Neutrophil (primary cell): ENCODE measurements at regions not wholly inside any gene's neighbourhood (a gene's known extent, or its start where the extent isn't known, plus 50 kb on each side); places are given as distances from the start of the nearest gene placed in this dataset.
"Not testable (repeated sequence)": the region's sequence is repeated elsewhere in the genome, so short reads cannot be mapped to it uniquely, and the experiment has no call there.

Experiments used
- H3K27ac ChIP-seq: fragments of 200-600 bp; sonication (generic); 2 replicates; pipeline ENCODE4 v1.5.1; 2016; ENCODE audit warnings: mild to moderate bottlenecking, moderate library complexity
- H3K27me3 ChIP-seq: fragments of 200-600 bp; sonication (generic); 2 replicates; pipeline ENCODE4 v1.6.0; 2016; ENCODE audit warnings: mild to moderate bottlenecking
- H3K36me3 ChIP-seq: fragments of 200-600 bp; sonication (generic); 2 replicates; pipeline ENCODE4 v1.5.1; 2017
- H3K4me1 ChIP-seq, 2 experiments: fragments of 200-600 bp in 1 of 2; sonication (generic) in 1 of 2; 1 replicate in 1 of 2; 2 replicates in 1 of 2; pipeline versions ENCODE4 v1.5.1 to v1.6.1; 2013 to 2016; ENCODE audit warnings: low read depth in 1 of 2, low read length in 1 of 2, mild to moderate bottlenecking in 1 of 2, moderate library complexity in 1 of 2; ENCODE audit not compliant: control insufficient read depth in 1 of 2, insufficient read depth in 1 of 2
- H3K4me3 ChIP-seq, 2 experiments: fragments of 200-600 bp in 1 of 2; sonication (generic) in 1 of 2; 1 replicate in 1 of 2; 2 replicates in 1 of 2; pipeline ENCODE4 v1.5.1; 2013 to 2016; ENCODE audit warnings: low read depth in 1 of 2, low read length in 1 of 2, mild to moderate bottlenecking in 1 of 2, moderate library complexity in 1 of 2
- H3K9me3 ChIP-seq: fragments of 200-600 bp; sonication (generic); 2 replicates; pipeline ENCODE4 v1.5.1; 2016
- CTCF ChIP-seq: fragments of 200-600 bp; sonication (generic); IDR thresholded peaks from 2 replicates; pipeline ENCODE4 v1.5.1; 2016; ENCODE audit warnings: antibody characterized with exemption

- H3K27me3 ChIP-seq: peaks cover 30% of the 10 kb centered on the region
- TF ChIP-seq CTCF: no peak
- no peaks in the 10 kb centered on the region for H3K4me1 ChIP-seq
- H3K9me3 ChIP-seq: no peaks in the 10 kb centered on the region
- no peak overlapping the region for H3K27ac ChIP-seq
- H3K36me3 ChIP-seq: no peaks in the 10 kb centered on the region
- no peak overlapping the region for H3K4me3 ChIP-seq
Observed at GRCh38 chr15:31502541-31503229, 176.1 kb downstream of the KLF13 start.

DNA sequence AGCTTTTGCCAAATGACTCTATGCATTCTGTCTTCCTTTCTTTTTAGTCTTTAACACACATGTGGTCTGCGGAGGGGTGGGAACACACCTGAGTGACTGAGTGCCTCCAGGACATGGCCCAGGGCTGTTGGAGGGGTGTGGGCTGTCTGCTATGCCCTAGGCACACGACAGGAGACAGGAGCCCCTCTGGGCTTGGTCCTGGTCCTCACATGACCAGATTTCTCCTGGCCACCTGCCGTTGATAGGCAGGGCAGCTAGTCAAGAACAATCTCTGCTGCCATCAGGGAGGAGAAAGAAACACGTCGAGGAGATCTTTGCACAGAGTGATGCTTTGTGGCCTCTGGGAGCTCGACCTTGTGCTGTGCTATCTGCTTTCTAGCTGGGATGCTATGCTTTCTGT, 176.6 kb downstream of the KLF13 start:
- Histone ChIP-seq H3K27me3 (peaks cover 36% of the 10 kb centered on the region), H3K4me3 (no peak overlapping the region), H3K4me1 (no peaks in the 10 kb centered on the region), H3K27ac (no peak overlapping the region), H3K36me3 (no peaks in the 10 kb centered on the region), H3K9me3 (no peaks in the 10 kb centered on the region)
- no peak for TF ChIP-seq CTCF

DNA sequence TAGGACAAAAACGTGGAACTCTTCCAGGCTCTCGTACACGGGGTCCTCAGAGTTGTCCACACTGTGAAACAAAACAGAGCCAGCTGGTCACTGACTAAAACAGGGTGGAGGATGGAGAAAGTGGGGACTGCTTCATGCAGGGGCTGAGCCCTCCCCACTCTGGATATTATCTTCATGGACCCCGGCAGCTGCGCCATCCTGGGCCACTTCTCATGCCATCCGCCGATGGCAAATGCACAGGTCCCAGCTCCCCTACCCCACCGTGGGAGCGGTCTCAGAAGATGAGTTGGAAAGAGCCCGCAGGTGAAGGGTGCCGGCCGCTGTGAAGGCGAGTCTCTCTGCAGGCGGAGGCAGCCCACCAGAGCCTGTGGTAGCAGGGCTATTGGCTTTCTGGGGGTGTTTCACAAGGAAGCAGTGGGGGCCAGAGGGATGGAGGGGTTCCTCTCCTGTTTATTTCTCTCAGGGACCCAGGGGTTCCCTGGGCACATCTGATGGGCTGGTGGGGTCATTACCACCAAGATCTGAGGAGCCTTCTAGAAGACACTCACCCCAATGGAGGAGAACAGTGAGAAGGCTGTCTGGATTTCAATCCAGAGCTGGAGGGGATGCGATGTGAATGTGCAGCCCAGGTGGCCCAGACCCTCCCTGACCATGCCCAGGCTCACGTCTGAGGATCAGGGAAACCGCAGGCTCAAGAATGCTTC, 177.3 kb downstream of the KLF13 start:
- Histone ChIP-seq H3K36me3 (no peaks in the 10 kb centered on the region), H3K27ac (no peak overlapping the region), H3K27me3 (peaks cover 40% of the 10 kb centered on the region), H3K4me3 (no peak overlapping the region), H3K4me1 (no peaks in the 10 kb centered on the region), H3K9me3 (no peaks in the 10 kb centered on the region)
- TF ChIP-seq CTCF: no peak

GRCh38 chr15:31504462-31504839, 177.8 kb downstream of the KLF13 start:
- H3K4me1 ChIP-seq: no peaks in the 10 kb centered on the region
- H3K4me3 ChIP-seq: no peak overlapping the region
- no peaks in the 10 kb centered on the region for H3K9me3 ChIP-seq
- H3K27ac ChIP-seq: no peak overlapping the region
- peaks cover 40% of the 10 kb centered on the region for H3K27me3 ChIP-seq
- H3K36me3 ChIP-seq: no peaks in the 10 kb centered on the region
- no peak for TF ChIP-seq CTCF

DNA sequence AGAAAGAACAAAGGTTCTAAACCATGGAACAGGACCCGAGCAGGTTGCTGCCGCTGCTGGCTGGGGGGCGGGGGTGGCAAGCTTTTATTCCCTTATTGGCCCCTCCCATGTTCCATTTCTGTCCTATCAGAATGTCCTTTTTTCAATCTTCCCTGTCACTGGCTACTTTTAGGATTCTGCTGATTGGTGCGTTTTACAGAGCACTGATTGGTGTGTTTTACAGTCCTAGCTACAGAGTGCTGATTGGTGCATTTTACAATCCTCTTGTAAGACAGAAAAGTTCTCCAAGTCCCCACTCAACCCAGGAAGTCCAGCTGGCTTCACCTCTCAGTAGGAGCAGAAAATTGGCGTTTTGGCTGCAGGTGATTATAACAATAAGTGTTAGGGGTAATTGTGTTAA, 180.9 kb downstream of the KLF13 start:
- H3K36me3 ChIP-seq, H3K9me3 ChIP-seq, H3K4me3 ChIP-seq, H3K27ac ChIP-seq, H3K4me1 ChIP-seq: not testable (repeated sequence)
- H3K27me3 ChIP-seq: peaks cover 36% of the 10 kb centered on the region

DNA sequence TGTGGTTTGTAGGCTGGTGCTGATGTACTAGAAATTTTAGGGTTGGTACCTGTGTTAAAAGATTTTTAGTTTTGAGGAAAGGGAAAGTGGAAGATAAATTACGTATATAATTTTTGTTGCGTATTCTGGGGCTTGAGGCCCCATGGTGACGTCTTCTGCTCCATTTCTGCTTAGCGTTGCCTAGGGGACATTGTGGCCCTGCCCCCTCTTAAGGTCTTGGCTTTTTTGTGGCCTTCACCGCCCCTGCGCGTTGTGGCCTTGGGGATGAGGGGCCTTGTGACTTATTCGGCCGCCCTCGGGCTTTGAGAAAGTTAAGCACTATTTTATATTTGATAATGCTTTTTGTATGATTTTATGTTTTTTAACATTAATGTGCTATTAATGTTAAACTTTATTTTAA, 182.0 kb downstream of the KLF13 start:
- Histone ChIP-seq H3K36me3 (no peaks in the 10 kb centered on the region), H3K9me3 (no peaks in the 10 kb centered on the region), H3K27me3 (peaks cover 37% of the 10 kb centered on the region), H3K4me1 (no peaks in the 10 kb centered on the region), H3K27ac (no peak overlapping the region), H3K4me3 (no peak overlapping the region)
- TF ChIP-seq CTCF: no peak
